ENCODE measurements at regions not wholly inside any gene's neighbourhood (a gene's known extent, or its start where the extent isn't known, plus 50 kb on each side); places are given as distances from the start of the nearest gene placed in this dataset.

DNA sequence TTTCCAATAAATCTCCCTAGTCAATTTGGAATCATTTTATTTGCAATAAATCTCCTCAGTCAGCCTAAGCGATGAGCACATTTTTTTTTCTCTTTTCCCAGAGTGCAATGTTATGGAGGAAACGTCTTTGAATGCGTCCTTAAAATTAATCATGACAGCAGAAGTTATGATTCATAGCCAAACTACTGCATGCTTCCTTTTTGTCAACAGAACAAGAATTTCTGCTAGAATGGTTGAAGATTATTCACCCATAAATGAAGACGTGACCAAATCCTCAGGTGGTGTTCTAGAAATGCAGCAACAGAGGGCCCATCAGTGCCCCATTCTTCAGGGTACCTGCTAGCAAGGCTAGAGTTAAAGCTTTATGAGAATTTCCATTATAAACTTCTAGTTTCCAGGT, 407.9 kb upstream of the PKN2 start (continued):
- TF ChIP-seq, protein P1, sequence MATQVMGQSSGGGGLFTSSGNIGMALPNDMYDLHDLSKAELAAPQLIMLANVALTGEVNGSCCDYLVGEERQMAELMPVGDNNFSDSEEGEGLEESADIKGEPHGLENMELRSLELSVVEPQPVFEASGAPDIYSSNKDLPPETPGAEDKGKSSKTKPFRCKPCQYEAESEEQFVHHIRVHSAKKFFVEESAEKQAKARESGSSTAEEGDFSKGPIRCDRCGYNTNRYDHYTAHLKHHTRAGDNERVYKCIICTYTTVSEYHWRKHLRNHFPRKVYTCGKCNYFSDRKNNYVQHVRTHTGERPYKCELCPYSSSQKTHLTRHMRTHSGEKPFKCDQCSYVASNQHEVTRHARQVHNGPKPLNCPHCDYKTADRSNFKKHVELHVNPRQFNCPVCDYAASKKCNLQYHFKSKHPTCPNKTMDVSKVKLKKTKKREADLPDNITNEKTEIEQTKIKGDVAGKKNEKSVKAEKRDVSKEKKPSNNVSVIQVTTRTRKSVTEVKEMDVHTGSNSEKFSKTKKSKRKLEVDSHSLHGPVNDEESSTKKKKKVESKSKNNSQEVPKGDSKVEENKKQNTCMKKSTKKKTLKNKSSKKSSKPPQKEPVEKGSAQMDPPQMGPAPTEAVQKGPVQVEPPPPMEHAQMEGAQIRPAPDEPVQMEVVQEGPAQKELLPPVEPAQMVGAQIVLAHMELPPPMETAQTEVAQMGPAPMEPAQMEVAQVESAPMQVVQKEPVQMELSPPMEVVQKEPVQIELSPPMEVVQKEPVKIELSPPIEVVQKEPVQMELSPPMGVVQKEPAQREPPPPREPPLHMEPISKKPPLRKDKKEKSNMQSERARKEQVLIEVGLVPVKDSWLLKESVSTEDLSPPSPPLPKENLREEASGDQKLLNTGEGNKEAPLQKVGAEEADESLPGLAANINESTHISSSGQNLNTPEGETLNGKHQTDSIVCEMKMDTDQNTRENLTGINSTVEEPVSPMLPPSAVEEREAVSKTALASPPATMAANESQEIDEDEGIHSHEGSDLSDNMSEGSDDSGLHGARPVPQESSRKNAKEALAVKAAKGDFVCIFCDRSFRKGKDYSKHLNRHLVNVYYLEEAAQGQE (IDR thresholded peaks at IDR 0.05), result no peak
- TF ChIP-seq FOXA2 (IDR thresholded peaks at IDR 0.05) (no peak), RXRA (IDR thresholded peaks at IDR 0.05) (no peak), FOXA1 (IDR thresholded peaks at IDR 0.05) (no peak), GABPA (IDR thresholded peaks at IDR 0.05 in 1 of 2, conservative IDR thresholded peaks at IDR 0.05 in 1 of 2) (no peak)
- TF ChIP-seq, protein P2, sequence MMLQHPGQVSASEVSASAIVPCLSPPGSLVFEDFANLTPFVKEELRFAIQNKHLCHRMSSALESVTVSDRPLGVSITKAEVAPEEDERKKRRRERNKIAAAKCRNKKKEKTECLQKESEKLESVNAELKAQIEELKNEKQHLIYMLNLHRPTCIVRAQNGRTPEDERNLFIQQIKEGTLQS (IDR thresholded peaks at IDR 0.05), result no peak

DNA sequence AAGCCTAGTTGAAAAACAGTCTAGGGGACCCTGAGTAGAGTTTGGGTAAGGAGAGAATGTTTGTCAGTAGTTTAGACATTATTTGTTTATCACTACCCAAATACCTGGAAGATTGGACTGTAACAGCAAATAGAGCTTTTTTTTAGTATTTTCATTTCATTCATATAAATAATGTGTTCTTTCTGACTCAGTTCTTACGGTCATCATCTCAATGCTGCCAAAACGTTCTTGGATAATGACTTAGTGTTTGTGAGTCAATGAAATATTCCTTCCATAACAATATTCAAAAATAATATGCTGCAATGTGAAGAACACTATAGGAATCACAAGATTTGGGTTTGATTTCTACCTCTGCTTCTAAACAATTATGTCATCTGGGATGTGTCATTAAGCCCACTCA, 400.0 kb upstream of the PKN2 start:
- no peak for DNase-seq (ENCODE audit: low spot score)
- 67% methylated on average over 2 of the region's 2 CpGs for WGBS
- Histone ChIP-seq H3K4me1 (ENCODE audit: control insufficient read depth in 4 of 4, insufficient read depth in 4 of 4, low read length in 3 of 4) (peaks cover 1 to 20% (median 12%) of the 10 kb centered on the region in 4 donors), H3K4me3 (ENCODE audit: low read depth in 1 of 3, low read length in 3 of 3) (no peak overlapping the region), H3K36me3 (ENCODE audit: control insufficient read depth in 4 of 4, insufficient read depth in 3 of 4, low read depth in 1 of 4, low read length in 3 of 4) (no peaks in the 10 kb centered on the region), H3K9ac (ENCODE audit: low read depth in 1 of 2, low read length in 2 of 2) (no peak overlapping the region), H3K27ac (ENCODE audit: low read depth in 1 of 2, low read length in 2 of 2) (no peak overlapping the region), H3K27me3 (ENCODE audit: control insufficient read depth in 4 of 4, insufficient read depth in 4 of 4, low read length in 3 of 4) (no peaks in the 10 kb centered on the region), H3K9me3 (ENCODE audit: control insufficient read depth in 4 of 4, low read length in 3 of 4) (no peaks in the 10 kb centered on the region)
- TF ChIP-seq EGR1 (IDR thresholded peaks at IDR 0.05; ENCODE audit: low read depth in 2 of 2), result no peak

DNA sequence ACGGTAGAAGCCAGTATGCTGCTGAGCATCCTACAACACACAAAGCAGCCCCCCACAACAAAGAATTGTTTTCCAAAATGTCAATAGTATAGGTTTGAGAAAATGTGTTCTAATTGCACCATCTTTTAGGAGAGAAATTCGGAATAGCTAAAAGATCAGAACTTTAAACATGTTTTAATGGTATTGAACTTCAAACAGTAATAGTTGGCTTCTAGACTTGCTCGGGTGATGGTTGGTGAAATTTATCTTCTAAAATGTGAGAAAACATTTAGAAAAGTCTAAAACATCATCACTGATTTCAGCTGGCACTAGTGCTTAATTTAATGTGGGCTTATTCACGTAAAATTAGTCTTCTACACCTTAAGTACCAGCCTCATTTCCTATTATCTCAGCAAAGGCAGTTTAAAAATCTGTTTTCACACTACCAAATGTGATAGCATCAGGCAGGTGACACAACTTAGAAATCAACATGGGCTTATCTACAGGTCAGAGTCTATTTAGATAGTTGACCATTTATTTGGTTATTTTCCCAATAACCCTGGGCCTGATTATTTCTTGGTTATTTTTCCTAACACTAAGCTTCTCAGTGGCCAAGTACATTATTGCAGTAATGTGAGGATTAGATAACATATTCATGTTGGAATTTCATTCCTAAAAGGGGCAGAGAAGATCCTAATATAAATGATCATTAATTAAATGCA, 399.3 kb upstream of the PKN2 start:
- DNase-seq (ENCODE audit: low spot score), result no peak
- H3K9ac ChIP-seq (ENCODE audit: low read depth in 1 of 2, low read length in 2 of 2), result peak overlapping the region in 1 of 2 donors; percentile 17
- H3K36me3 ChIP-seq (ENCODE audit: control insufficient read depth in 4 of 4, insufficient read depth in 3 of 4, low read depth in 1 of 4, low read length in 3 of 4), result no peaks in the 10 kb centered on the region
- WGBS, result 40% methylated on average over 4 of the region's 4 CpGs
- H3K4me1 ChIP-seq (ENCODE audit: control insufficient read depth in 4 of 4, insufficient read depth in 4 of 4, low read length in 3 of 4), result peaks cover 1 to 20% (median 12%) of the 10 kb centered on the region in 4 donors
- H3K27ac ChIP-seq (ENCODE audit: low read depth in 1 of 2, low read length in 2 of 2), result peak overlapping the region; percentile 74 to 75
- H3K9me3 ChIP-seq (ENCODE audit: control insufficient read depth in 4 of 4, low read length in 3 of 4), result no peaks in the 10 kb centered on the region
- H3K4me3 ChIP-seq (ENCODE audit: low read depth in 1 of 3, low read length in 3 of 3), result no peak overlapping the region
- H3K27me3 ChIP-seq (ENCODE audit: control insufficient read depth in 4 of 4, insufficient read depth in 4 of 4, low read length in 3 of 4), result no peaks in the 10 kb centered on the region
- no peak for TF ChIP-seq TAF1 (conservative IDR thresholded peaks at IDR 0.05)
- peak; percentile 90 for TF ChIP-seq FOXA2 (IDR thresholded peaks at IDR 0.05)
- peak; percentile 59 for TF ChIP-seq YY1 (IDR thresholded peaks at IDR 0.05)
- TF ChIP-seq, protein P1 (IDR thresholded peaks at IDR 0.05), result no peak
- peak; percentile 33 to 75 for TF ChIP-seq JUND (IDR thresholded peaks at IDR 0.05)
- TF ChIP-seq HNF4G (IDR thresholded peaks at IDR 0.05), result peak; percentile 74
- TF ChIP-seq GABPA (IDR thresholded peaks at IDR 0.05 in 1 of 2, conservative IDR thresholded peaks at IDR 0.05 in 1 of 2), result peak in 1 of 2 donors; percentile 51
- TF ChIP-seq, protein P3, sequence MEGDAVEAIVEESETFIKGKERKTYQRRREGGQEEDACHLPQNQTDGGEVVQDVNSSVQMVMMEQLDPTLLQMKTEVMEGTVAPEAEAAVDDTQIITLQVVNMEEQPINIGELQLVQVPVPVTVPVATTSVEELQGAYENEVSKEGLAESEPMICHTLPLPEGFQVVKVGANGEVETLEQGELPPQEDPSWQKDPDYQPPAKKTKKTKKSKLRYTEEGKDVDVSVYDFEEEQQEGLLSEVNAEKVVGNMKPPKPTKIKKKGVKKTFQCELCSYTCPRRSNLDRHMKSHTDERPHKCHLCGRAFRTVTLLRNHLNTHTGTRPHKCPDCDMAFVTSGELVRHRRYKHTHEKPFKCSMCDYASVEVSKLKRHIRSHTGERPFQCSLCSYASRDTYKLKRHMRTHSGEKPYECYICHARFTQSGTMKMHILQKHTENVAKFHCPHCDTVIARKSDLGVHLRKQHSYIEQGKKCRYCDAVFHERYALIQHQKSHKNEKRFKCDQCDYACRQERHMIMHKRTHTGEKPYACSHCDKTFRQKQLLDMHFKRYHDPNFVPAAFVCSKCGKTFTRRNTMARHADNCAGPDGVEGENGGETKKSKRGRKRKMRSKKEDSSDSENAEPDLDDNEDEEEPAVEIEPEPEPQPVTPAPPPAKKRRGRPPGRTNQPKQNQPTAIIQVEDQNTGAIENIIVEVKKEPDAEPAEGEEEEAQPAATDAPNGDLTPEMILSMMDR (IDR thresholded peaks at IDR 0.05; ENCODE audit: low read depth, low read length, missing input control), result peak; percentile 35
- TF ChIP-seq RXRA (IDR thresholded peaks at IDR 0.05), result peak; percentile 54 to 83
- peak; percentile 65 for TF ChIP-seq FOXA1 (IDR thresholded peaks at IDR 0.05)
- no peak for TF ChIP-seq NR2F2 (IDR thresholded peaks at IDR 0.05)
- TF ChIP-seq, protein P4, sequence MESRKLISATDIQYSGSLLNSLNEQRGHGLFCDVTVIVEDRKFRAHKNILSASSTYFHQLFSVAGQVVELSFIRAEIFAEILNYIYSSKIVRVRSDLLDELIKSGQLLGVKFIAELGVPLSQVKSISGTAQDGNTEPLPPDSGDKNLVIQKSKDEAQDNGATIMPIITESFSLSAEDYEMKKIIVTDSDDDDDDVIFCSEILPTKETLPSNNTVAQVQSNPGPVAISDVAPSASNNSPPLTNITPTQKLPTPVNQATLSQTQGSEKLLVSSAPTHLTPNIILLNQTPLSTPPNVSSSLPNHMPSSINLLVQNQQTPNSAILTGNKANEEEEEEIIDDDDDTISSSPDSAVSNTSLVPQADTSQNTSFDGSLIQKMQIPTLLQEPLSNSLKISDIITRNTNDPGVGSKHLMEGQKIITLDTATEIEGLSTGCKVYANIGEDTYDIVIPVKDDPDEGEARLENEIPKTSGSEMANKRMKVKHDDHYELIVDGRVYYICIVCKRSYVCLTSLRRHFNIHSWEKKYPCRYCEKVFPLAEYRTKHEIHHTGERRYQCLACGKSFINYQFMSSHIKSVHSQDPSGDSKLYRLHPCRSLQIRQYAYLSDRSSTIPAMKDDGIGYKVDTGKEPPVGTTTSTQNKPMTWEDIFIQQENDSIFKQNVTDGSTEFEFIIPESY (IDR thresholded peaks at IDR 0.05), result peak; percentile 67
- TF ChIP-seq, protein P5, sequence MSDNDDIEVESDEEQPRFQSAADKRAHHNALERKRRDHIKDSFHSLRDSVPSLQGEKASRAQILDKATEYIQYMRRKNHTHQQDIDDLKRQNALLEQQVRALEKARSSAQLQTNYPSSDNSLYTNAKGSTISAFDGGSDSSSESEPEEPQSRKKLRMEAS (IDR thresholded peaks at IDR 0.05), result peak; percentile 73
- peak; percentile 77 for TF ChIP-seq SP1 (IDR thresholded peaks at IDR 0.05)
- peak; percentile 59 to 67 for TF ChIP-seq RAD21 (IDR thresholded peaks at IDR 0.05)
- TF ChIP-seq EGR1 (IDR thresholded peaks at IDR 0.05; ENCODE audit: low read depth in 2 of 2), result peak in 1 of 2 donors; percentile 31
- TF ChIP-seq, protein P2 (IDR thresholded peaks at IDR 0.05), result no peak
